ENCODE measurements at regions not wholly inside any gene's neighbourhood (a gene's known extent, or its start where the extent isn't known, plus 50 kb on each side); places are given as distances from the start of the nearest gene placed in this dataset.

GRCh38 chr4:189322426-189322825, 618.2 kb upstream of the FRG1 start:
- no peak for TF ChIP-seq CTCF (IDR thresholded peaks at IDR 0.05; ENCODE audit: extremely low read depth, insufficient read depth, missing control alignments)
- no peak for DNase-seq (ENCODE audit: low spot score)
- in situ Hi-C loops (cut with MboI; ENCODE audit: low pct_unique_long_range_greater_than_20kb, low sequenced_read_pairs, unreplicated experiment) = no loop called here

- no peak for TF ChIP-seq CTCF (IDR thresholded peaks at IDR 0.05; ENCODE audit: extremely low read depth, insufficient read depth, missing control alignments)
- DNase-seq (ENCODE audit: low spot score) = no peak
- in situ Hi-C loops (cut with MboI; ENCODE audit: low pct_unique_long_range_greater_than_20kb, low sequenced_read_pairs, unreplicated experiment) = no loop called here
Measured at GRCh38 chr4:189341881-189342280, 598.8 kb upstream of the FRG1 start.

GRCh38 chr4:189355590-189355989, 585.1 kb upstream of the FRG1 start:
- no peak for DNase-seq (ENCODE audit: low spot score)
- in situ Hi-C loops (cut with MboI; ENCODE audit: low pct_unique_long_range_greater_than_20kb, low sequenced_read_pairs, unreplicated experiment) = no loop called here
- TF ChIP-seq CTCF (IDR thresholded peaks at IDR 0.05; ENCODE audit: extremely low read depth, insufficient read depth, missing control alignments) = no peak

GRCh38 chr4:189362364-189362763, 578.3 kb upstream of the FRG1 start:
- no peak for TF ChIP-seq CTCF (IDR thresholded peaks at IDR 0.05; ENCODE audit: extremely low read depth, insufficient read depth, missing control alignments)
- in situ Hi-C loops (cut with MboI; ENCODE audit: low pct_unique_long_range_greater_than_20kb, low sequenced_read_pairs, unreplicated experiment) = no loop called here
- DNase-seq (ENCODE audit: low spot score) = no peak

GRCh38 chr4:189364032-189364449, 576.6 kb upstream of the FRG1 start:
- in situ Hi-C loops (cut with MboI; ENCODE audit: low pct_unique_long_range_greater_than_20kb, low sequenced_read_pairs, unreplicated experiment) = no loop called here

GRCh38 chr4:189365451-189365850, 575.2 kb upstream of the FRG1 start:
- in situ Hi-C loops (cut with MboI; ENCODE audit: low pct_unique_long_range_greater_than_20kb, low sequenced_read_pairs, unreplicated experiment) = no loop called here
- TF ChIP-seq CTCF (IDR thresholded peaks at IDR 0.05; ENCODE audit: extremely low read depth, insufficient read depth, missing control alignments) = no peak
- DNase-seq (ENCODE audit: low spot score) = no peak

More at GRCh38 chr4:189364032-189364449, 576.6 kb upstream of the FRG1 start:
- DNase-seq (ENCODE audit: low spot score) = no peak
- no peak for TF ChIP-seq CTCF (IDR thresholded peaks at IDR 0.05; ENCODE audit: extremely low read depth, insufficient read depth, missing control alignments)

- no peak for DNase-seq (ENCODE audit: low spot score)
- in situ Hi-C loops (cut with MboI; ENCODE audit: low pct_unique_long_range_greater_than_20kb, low sequenced_read_pairs, unreplicated experiment) = no loop called here
- no peak for TF ChIP-seq CTCF (IDR thresholded peaks at IDR 0.05; ENCODE audit: extremely low read depth, insufficient read depth, missing control alignments)
Measured at GRCh38 chr4:189367832-189368231, 572.8 kb upstream of the FRG1 start.
